ENCODE measurements at regions not wholly inside any gene's neighbourhood (a gene's known extent, or its start where the extent isn't known, plus 50 kb on each side); places are given as distances from the start of the nearest gene placed in this dataset.

DNA sequence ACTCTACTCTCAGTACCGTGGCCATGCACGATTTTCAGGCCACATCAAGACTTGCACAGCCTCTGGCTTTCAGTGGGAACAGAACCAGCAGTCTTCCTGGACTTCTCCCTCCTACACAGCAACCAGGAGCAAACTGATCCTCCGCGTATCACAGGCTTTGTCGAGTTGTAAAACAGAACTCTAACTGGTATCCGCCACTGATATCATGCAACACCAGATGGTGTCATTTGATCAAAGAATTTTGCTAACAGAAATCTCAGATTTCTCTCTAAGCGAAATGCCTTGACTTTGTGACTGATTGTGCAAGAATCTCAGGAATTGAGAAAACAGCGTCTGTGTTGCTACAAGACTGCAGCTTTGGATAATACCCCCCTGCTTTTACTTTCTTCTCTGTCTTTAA lies 85.7 kb downstream of the COPS8 start (continued):
- TF ChIP-seq, protein P1, sequence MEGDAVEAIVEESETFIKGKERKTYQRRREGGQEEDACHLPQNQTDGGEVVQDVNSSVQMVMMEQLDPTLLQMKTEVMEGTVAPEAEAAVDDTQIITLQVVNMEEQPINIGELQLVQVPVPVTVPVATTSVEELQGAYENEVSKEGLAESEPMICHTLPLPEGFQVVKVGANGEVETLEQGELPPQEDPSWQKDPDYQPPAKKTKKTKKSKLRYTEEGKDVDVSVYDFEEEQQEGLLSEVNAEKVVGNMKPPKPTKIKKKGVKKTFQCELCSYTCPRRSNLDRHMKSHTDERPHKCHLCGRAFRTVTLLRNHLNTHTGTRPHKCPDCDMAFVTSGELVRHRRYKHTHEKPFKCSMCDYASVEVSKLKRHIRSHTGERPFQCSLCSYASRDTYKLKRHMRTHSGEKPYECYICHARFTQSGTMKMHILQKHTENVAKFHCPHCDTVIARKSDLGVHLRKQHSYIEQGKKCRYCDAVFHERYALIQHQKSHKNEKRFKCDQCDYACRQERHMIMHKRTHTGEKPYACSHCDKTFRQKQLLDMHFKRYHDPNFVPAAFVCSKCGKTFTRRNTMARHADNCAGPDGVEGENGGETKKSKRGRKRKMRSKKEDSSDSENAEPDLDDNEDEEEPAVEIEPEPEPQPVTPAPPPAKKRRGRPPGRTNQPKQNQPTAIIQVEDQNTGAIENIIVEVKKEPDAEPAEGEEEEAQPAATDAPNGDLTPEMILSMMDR (IDR thresholded peaks at IDR 0.05) = peak; percentile 68
- TF ChIP-seq EHF (CRISPR knock-in tag; IDR thresholded peaks at IDR 0.05) = no peak

DNA sequence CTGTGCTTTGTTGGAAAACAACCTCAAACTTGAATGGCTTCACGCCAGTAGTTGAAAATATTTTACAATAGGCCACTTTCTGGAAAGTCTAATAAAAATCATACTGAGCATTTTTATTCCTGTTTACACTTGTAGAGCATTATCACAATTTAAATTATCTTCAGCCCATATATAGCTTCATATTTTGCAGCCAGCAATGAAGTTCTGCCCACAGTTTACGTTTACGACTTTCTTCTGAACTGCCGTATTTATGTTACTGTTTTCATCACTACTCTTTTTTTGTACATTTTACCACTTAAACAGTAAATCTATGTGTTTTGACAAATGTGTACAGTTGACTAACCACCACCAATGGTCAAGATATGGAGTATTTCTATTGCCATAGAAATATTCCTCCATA lies 86.2 kb downstream of the COPS8 start:
- ChIA-PET CTCF (interaction anchor here (0.7 to 5.2 kb wide), 10 partner anchors 10 to 400 kb away, joined by 3 to 18 read pairs (median 4); no protein-coding TSS in a partner anchor), POLR2A (no interaction called here)
- WGBS (ENCODE audit: missing lambda C conversion rate) = 93% methylated on average over 4 of the region's 4 CpGs
- Histone ChIP-seq H3K27ac (peak overlapping the region; percentile 57 to 83), H3K4me1 (peaks cover 15% of the 10 kb centered on the region), H3K4me3 (no peak overlapping the region), H3K9me3 (peaks cover 28% of the 10 kb centered on the region; the same call in 2 of the 3 replicates), H3K4me2 (peak overlapping the region; percentile 46)
- DNase-seq (ENCODE audit: low read depth in 1 of 2, low spot score in 1 of 2) (no peak), ATAC-seq (no peak), FAIRE-seq (no peak)
- no peak for TF ChIP-seq CHD2 (IDR thresholded peaks at IDR 0.05; ENCODE audit: low read length, partially characterized antibody)
- no peak for TF ChIP-seq CHD4 (IDR thresholded peaks at IDR 0.05; ENCODE audit: borderline replicate concordance)
- no peak for TF ChIP-seq NFE2L2 (conservative IDR thresholded peaks at IDR 0.05; ENCODE audit: low read length)
- TF ChIP-seq EP300 (IDR thresholded peaks at IDR 0.05) = no peak
- TF ChIP-seq ZC3H11A (IDR thresholded peaks at IDR 0.05) = no peak
- no peak for TF ChIP-seq FOSL2 (IDR thresholded peaks at IDR 0.05)
- TF ChIP-seq FOSL2 (CRISPR knock-in tag; IDR thresholded peaks at IDR 0.05) = no peak
- TF ChIP-seq RCOR1 (IDR thresholded peaks at IDR 0.05; ENCODE audit: low read depth, low read length) = no peak
- no peak for TF ChIP-seq HEYL (CRISPR knock-in tag; IDR thresholded peaks at IDR 0.05)
- TF ChIP-seq NPAS2 (CRISPR knock-in tag; IDR thresholded peaks at IDR 0.05; ENCODE audit: borderline replicate concordance) = no peak
- TF ChIP-seq HDAC2 (IDR thresholded peaks at IDR 0.05) = no peak
- TF ChIP-seq, protein P1 (IDR thresholded peaks at IDR 0.05) = no peak
- TF ChIP-seq RNF2 (IDR thresholded peaks at IDR 0.05; ENCODE audit: borderline replicate concordance, low read depth) = no peak
- TF ChIP-seq GATA3 (IDR thresholded peaks at IDR 0.05; ENCODE audit: borderline replicate concordance) = no peak

DNA sequence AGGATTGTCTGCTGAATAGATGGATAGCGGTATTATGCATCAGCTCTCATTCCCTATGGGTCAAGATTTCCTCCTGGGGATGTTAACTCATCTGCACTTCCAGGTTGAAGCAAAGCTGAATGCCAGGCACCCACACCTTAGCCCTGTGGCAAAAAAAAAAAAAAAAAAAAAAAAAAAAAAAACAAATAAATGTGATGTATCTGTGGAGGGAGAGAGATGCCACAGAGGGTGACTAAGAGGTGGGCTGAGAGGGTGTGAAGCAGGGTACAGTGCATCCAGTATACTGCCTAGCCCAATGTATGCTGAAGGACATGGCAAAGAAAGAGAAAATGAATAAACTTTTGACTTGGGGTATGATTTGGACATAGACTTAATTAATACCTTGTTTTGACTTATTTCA lies 91.4 kb downstream of the COPS8 start:
- Histone ChIP-seq H3K27ac (peak overlapping the region; percentile 70 to 90), H3K4me2 (no peak overlapping the region; the same call in 2 of the 3 replicates), H3K9me3 (peaks cover 15% of the 10 kb centered on the region; the same call in 1 of the 3 replicates), H3K4me3 (no peak overlapping the region), H3K4me1 (peaks cover 50% of the 10 kb centered on the region)
- ChIA-PET POLR2A (no interaction called here), CTCF (interaction anchor here (1.1 to 1.8 kb wide), 5 partner anchors 12 to 395 kb away, joined by 3 to 6 read pairs (median 5); no protein-coding TSS in a partner anchor)
- 100% methylated on average over 1 of the region's 1 CpG for WGBS (ENCODE audit: missing lambda C conversion rate)
- FAIRE-seq (no peak), ATAC-seq (no peak), DNase-seq (ENCODE audit: low read depth in 1 of 2, low spot score in 1 of 2) (no peak)
- no peak for TF ChIP-seq ZFP36 (IDR thresholded peaks at IDR 0.05; ENCODE audit: borderline replicate concordance, partially characterized antibody)
- no peak for TF ChIP-seq NPAS2 (CRISPR knock-in tag; IDR thresholded peaks at IDR 0.05; ENCODE audit: borderline replicate concordance)
- TF ChIP-seq, protein P2, sequence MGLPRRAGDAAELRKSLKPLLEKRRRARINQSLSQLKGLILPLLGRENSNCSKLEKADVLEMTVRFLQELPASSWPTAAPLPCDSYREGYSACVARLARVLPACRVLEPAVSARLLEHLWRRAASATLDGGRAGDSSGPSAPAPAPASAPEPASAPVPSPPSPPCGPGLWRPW (IDR thresholded peaks at IDR 0.05) = no peak
- no peak for TF ChIP-seq PHF8 (IDR thresholded peaks at IDR 0.05; ENCODE audit: borderline replicate concordance, low read depth)
- TF ChIP-seq RARB (CRISPR knock-in tag; IDR thresholded peaks at IDR 0.05) = no peak
- no peak for TF ChIP-seq MAFK (IDR thresholded peaks at IDR 0.05; ENCODE audit: partially characterized antibody)

All from A549 (cell line).